ENCODE measurements at regions not wholly inside any gene's neighbourhood (a gene's known extent, or its start where the extent isn't known, plus 50 kb on each side); places are given as distances from the start of the nearest gene placed in this dataset.

GRCh38 chr12:4214877-4215228 is 58.7 kb upstream of the CCND2 start:
- H4K20me1 ChIP-seq (ENCODE audit: insufficient read depth) = no peaks in the 10 kb centered on the region
- no peaks in the 10 kb centered on the region for H3K79me2 ChIP-seq (ENCODE audit: low read depth)
- no peaks in the 10 kb centered on the region for H3F3A ChIP-seq (ENCODE audit: insufficient read depth, low read depth)
- ChIA-PET POLR2A (ENCODE audit: unreplicated experiment) (no interaction called here), CTCF (no interaction called here)
- H3K9me2 ChIP-seq (ENCODE audit: insufficient read depth) = no peaks in the 10 kb centered on the region
- no peaks in the 10 kb centered on the region for H3K4me1 ChIP-seq (replicated peaks; ENCODE audit: insufficient read depth)
- no peak overlapping the region for H3K4me2 ChIP-seq
- H2AFZ ChIP-seq = no peak overlapping the region
- no peak overlapping the region for H3K27ac ChIP-seq
- H3K9me3 ChIP-seq (ENCODE audit: insufficient read depth, low read depth) = no peaks in the 10 kb centered on the region
- peaks cover 88% of the 10 kb centered on the region for H3K27me3 ChIP-seq (ENCODE audit: insufficient read depth, low read depth)
- BruUV-seq (replicated peaks) = no TSS peak
- H3K36me3 ChIP-seq (ENCODE audit: low read depth) = no peaks in the 10 kb centered on the region
- no peak for DNase-seq
- intact Hi-C loops (cut with micrococcal nuclease; ENCODE audit: unreplicated experiment) = no loop called here
- no peak overlapping the region for H3K4me3 ChIP-seq
- TF ChIP-seq CTCF (conservative IDR thresholded peaks at IDR 0.05) (no peak), EZH2 (IDR thresholded peaks at IDR 0.05; ENCODE audit: low read depth) (no peak)

DNA sequence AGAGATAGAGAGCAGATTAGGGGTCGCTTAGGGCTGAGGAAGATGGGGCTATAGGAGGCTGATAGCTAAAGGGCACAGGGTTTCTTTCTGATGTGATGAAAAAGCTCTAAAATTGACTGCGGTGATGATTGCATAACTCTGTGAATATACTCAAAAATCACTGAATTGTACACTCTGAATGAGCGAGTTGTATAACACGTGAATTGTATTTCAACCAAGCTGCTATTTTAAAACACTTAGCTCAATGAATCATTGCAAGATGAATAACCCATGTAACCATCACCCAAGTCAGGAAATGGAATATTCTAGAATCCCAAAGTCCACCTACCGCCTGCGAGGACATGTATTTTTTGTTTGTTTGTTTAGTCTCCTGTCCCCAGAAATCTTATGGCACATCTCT is 60.1 kb upstream of the CCND2 start:
- no peaks in the 10 kb centered on the region for H3F3A ChIP-seq (ENCODE audit: insufficient read depth, low read depth)
- no peaks in the 10 kb centered on the region for H3K9me3 ChIP-seq (ENCODE audit: insufficient read depth, low read depth)
- H3K27ac ChIP-seq = no peak overlapping the region
- intact Hi-C loops (cut with micrococcal nuclease; ENCODE audit: unreplicated experiment) = no loop called here
- H3K36me3 ChIP-seq (ENCODE audit: low read depth) = no peaks in the 10 kb centered on the region
- H3K4me3 ChIP-seq = no peak overlapping the region
- no peaks in the 10 kb centered on the region for H3K79me2 ChIP-seq (ENCODE audit: low read depth)
- no TSS peak for BruUV-seq (replicated peaks)
- no peak overlapping the region for H2AFZ ChIP-seq
- no peaks in the 10 kb centered on the region for H3K9me2 ChIP-seq (ENCODE audit: insufficient read depth)
- TF ChIP-seq CTCF (conservative IDR thresholded peaks at IDR 0.05) = no peak
- no peak for TF ChIP-seq EZH2 (IDR thresholded peaks at IDR 0.05; ENCODE audit: low read depth)
- POLR2A ChIA-PET (ENCODE audit: unreplicated experiment) = no interaction called here
- no peaks in the 10 kb centered on the region for H3K4me1 ChIP-seq (replicated peaks; ENCODE audit: insufficient read depth)
- DNase-seq = no peak
- CTCF ChIA-PET = no interaction called here
- no peak overlapping the region for H3K4me2 ChIP-seq
- no peaks in the 10 kb centered on the region for H4K20me1 ChIP-seq (ENCODE audit: insufficient read depth)
- peaks cover 93% of the 10 kb centered on the region for H3K27me3 ChIP-seq (ENCODE audit: insufficient read depth, low read depth)

DNA sequence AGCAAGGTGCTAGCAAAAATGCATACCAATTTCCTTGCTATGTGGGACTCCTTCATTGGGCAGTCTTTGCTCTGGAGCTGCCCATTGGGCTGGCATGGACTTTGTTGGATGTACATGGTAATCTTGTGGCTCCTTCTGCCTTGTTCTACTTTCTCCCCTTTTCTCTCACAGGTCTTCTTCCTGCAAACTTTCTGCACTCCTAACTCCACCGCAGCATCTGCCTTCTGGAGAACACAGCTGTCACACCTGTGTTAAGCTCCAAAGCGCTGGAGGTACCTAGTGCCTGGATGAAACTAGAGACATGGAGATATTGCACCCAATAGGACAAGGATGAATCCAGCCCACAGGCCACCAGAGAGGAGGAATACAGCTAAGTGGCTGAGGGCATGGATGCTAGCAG is 60.7 kb upstream of the CCND2 start:
- Histone ChIP-seq H3K9me2 (ENCODE audit: insufficient read depth) (no peaks in the 10 kb centered on the region), H3K36me3 (ENCODE audit: low read depth) (no peaks in the 10 kb centered on the region), H4K20me1 (ENCODE audit: insufficient read depth) (no peaks in the 10 kb centered on the region), H3K9me3 (ENCODE audit: insufficient read depth, low read depth) (no peaks in the 10 kb centered on the region), H3K27ac (no peak overlapping the region), H3K27me3 (ENCODE audit: insufficient read depth, low read depth) (peaks cover 94% of the 10 kb centered on the region), H3F3A (ENCODE audit: insufficient read depth, low read depth) (no peaks in the 10 kb centered on the region), H2AFZ (no peak overlapping the region), H3K4me2 (no peak overlapping the region), H3K4me3 (no peak overlapping the region), H3K4me1 (replicated peaks; ENCODE audit: insufficient read depth) (no peaks in the 10 kb centered on the region), H3K79me2 (ENCODE audit: low read depth) (no peaks in the 10 kb centered on the region)
- ChIA-PET POLR2A (ENCODE audit: unreplicated experiment) (no interaction called here), CTCF (no interaction called here)
- no peak for DNase-seq
- TF ChIP-seq CTCF (conservative IDR thresholded peaks at IDR 0.05) (no peak), EZH2 (IDR thresholded peaks at IDR 0.05; ENCODE audit: low read depth) (no peak)
- intact Hi-C loops (cut with micrococcal nuclease; ENCODE audit: unreplicated experiment) = no loop called here
- no TSS peak for BruUV-seq (replicated peaks)

All from PC-9 (cell line).